ENCODE measurements at regions not wholly inside any gene's neighbourhood (a gene's known extent, or its start where the extent isn't known, plus 50 kb on each side); places are given as distances from the start of the nearest gene placed in this dataset.

DNA sequence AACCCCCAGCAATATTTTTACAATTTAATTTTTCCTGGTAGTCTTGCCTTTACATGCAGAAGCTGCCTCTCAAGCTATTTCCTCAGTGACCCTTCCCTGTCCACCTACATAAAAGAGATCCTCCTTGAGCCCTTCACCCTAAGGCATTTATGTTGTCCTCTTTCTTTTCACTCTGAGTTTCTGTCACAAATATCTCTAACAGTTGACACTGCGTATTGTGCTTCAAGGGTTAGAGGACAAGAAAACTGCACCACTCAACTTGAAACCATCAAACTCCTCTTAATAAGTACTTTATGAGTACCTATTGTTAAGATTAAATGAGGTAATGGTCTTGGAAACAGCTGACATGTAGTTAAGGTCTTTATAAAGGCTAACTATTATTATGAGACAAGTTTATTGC, 557.7 kb downstream of the TRHDE start:
- no peak for TF ChIP-seq POLR2A (IDR thresholded peaks at IDR 0.05)
- TF ChIP-seq, protein P1, sequence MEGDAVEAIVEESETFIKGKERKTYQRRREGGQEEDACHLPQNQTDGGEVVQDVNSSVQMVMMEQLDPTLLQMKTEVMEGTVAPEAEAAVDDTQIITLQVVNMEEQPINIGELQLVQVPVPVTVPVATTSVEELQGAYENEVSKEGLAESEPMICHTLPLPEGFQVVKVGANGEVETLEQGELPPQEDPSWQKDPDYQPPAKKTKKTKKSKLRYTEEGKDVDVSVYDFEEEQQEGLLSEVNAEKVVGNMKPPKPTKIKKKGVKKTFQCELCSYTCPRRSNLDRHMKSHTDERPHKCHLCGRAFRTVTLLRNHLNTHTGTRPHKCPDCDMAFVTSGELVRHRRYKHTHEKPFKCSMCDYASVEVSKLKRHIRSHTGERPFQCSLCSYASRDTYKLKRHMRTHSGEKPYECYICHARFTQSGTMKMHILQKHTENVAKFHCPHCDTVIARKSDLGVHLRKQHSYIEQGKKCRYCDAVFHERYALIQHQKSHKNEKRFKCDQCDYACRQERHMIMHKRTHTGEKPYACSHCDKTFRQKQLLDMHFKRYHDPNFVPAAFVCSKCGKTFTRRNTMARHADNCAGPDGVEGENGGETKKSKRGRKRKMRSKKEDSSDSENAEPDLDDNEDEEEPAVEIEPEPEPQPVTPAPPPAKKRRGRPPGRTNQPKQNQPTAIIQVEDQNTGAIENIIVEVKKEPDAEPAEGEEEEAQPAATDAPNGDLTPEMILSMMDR (IDR thresholded peaks at IDR 0.05), result no peak
